GM12874 (cell line): ENCODE measurements at regions not wholly inside any gene's neighbourhood (a gene's known extent, or its start where the extent isn't known, plus 50 kb on each side); places are given as distances from the start of the nearest gene placed in this dataset.

Experiments used
- TF ChIP-seq, protein P1 (sequence below): IDR thresholded peaks from 2 replicates; pipeline ENCODE4 v1.5.1; 2011; ENCODE audit warnings: low read depth, mild to moderate bottlenecking, control low read depth, low read length, moderate library complexity; ENCODE audit not compliant: insufficient read depth

DNA sequence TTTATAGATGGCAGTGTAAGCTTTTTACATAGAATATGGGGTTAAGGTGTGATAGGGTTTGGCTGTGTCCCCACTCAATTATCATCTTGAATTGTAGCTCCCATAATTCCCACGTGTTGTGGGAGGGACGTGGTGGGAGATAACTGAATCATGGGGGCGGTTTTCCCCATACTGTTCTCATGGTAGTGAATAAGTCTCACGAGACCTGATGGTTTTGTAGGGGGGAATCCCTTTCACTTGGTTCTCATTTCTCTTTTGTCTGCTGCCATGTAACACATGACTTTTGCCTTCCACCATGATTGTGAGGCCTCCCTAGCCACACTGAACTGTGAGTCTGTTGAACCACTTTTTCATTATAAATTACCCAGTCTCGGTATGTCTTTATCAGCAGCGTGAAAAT is 290.3 kb upstream of the B3GALT2 start:
- TF ChIP-seq, protein P1, sequence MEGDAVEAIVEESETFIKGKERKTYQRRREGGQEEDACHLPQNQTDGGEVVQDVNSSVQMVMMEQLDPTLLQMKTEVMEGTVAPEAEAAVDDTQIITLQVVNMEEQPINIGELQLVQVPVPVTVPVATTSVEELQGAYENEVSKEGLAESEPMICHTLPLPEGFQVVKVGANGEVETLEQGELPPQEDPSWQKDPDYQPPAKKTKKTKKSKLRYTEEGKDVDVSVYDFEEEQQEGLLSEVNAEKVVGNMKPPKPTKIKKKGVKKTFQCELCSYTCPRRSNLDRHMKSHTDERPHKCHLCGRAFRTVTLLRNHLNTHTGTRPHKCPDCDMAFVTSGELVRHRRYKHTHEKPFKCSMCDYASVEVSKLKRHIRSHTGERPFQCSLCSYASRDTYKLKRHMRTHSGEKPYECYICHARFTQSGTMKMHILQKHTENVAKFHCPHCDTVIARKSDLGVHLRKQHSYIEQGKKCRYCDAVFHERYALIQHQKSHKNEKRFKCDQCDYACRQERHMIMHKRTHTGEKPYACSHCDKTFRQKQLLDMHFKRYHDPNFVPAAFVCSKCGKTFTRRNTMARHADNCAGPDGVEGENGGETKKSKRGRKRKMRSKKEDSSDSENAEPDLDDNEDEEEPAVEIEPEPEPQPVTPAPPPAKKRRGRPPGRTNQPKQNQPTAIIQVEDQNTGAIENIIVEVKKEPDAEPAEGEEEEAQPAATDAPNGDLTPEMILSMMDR = no peak

DNA sequence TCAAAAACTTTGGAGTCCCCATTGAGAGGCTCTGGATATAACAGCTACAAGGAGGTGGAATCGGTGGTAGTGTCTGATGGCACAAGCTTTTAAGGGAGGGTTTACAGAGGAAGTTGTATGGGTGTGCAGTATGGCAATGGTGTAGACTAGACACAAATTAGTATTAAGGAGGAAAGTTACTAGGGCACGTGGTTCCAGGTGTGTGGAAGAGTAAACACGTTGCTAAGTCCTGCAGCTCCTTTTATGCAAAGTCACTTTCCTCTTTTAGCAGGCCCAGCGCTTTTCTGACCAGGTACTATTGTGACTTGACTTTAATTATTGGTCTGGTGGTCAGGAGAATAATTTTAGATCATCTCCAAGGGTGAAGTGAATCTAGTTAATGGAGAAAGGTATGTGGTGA is 287.5 kb upstream of the B3GALT2 start:
- TF ChIP-seq, protein P1 = no peak

DNA sequence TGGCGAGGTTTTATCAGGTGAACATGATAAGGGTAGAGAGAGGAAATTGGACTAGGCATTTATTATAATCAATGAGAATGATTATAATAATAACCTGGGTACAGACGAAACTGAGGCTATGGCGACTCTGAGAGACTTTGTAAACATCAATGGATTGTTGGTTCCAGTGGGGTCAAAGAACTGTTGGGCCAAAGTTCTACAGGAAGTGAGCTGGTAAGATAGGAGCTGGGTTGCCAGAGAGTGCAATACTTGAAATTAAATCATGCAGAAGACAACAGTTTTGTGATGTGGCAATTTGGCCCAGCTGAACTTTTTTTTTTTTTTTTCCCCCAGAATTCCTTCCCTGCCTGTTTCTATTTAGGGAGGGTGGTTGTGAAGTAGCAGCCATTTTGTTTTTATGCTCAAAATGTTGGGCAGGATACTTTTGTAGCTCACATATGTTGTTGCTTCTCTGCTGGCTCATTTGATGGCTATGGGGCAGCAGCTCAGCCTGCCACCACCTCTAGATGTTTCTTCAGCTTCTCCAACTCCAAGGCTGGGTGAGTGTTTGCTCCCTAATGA is 286.5 kb upstream of the B3GALT2 start:
- TF ChIP-seq, protein P1 = no peak

DNA sequence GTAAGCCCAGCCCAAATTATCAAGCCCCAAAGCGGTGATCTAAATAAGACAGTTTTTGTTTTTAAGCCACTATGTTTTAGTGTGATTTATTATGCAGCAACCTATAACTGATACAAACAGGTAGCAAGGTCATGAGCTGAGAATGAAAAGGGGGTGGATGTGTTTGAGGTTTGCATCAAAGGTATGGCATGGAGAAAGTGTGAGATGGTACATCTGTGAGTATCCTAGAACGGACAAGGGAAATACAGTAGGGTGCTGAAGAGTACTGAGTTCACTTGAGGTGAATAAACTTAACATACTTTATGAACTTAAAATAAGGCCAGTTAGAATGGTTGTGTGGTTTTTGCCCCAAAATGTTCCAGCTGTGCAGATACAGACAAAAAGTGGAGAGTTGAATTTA is 286.0 kb upstream of the B3GALT2 start:
- TF ChIP-seq, protein P1 = no peak

DNA sequence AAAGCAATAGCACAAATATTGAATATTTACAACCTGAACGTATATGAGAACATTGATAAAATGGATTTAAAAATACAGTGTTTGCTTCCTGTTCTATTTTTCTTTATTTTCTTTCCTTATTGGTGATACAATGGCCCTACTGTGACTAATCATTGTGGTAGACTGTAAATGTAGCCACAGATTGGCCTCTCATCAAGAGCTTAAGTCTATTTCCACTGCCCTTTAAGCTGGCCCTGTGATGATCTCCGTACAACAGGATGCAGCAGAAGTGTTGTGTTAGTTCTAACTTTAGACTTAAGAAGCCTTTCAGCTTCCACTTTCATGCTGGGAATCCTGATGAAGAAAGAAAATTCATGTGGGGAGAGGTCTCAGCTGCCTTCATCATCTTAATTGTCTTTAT is 285.6 kb upstream of the B3GALT2 start:
- TF ChIP-seq, protein P1 = no peak

DNA sequence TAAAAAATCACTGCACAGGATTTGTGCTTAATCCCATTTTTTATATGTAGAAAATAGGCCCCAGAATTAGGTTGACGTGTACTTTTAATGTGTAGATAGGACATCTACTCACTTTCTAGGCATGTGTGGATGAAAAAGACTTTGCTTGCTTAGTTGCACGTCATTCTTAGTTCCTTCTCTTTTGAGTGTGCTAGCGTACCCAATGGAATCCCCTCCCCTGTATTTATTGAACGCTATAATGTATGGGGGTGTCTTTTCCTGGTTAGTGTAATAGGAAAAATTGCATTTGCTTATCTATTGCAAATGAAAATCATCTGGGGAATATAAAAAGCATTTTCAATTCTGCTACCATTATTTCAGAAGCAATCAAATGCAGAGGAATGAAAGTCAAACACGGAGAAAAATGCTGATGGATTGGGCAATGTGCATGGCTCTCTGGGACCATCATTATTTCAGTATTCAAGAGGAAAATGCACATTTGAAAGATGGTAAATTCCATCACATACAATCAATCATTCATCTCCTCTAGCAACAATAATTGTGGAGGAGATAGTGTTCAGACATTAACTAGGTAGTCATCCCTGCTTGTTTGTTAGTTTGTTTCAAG is 277.0 kb upstream of the B3GALT2 start:
- TF ChIP-seq, protein P1 = no peak

DNA sequence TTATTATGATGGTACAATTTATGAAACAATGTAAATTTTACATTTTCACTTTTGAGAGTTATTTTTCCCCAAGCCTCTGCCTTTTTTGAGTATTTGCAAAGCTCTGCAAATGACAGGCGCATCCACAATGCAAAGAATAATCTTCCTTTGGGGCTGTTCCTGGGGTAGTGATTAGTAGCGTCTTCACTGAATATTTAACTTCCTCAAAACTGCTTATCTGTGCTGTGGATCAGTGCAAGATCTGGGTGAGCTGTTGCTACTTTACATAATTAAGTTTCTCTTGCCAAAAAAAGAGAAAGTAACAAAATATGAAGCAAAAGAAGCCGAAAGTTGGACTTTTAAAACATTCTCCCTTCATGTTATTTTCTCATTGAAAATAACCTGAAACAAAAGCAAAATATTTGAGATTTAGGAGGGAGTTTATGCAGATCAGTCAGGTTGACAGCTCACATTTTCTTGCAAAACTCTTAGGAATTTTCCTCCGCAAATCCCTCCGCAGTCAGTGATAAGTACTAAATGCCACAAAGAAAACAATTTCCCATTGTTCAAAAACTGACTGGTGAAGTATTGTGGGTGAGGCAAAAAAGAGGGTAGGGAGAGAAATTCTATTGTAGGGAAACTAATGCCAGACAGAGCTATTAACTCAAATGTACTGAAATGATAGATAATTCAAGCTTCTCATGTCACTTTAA is 276.4 kb upstream of the B3GALT2 start:
- TF ChIP-seq, protein P1 = no peak
